HS-5 (cell line): ENCODE measurements at regions not wholly inside any gene's neighbourhood (a gene's known extent, or its start where the extent isn't known, plus 50 kb on each side); places are given as distances from the start of the nearest gene placed in this dataset.
A peak's percentile ranks its signal among the peaks of the same experiment; 100 is the strongest.
"Not testable (repeated sequence)": the region's sequence is repeated elsewhere in the genome, so short reads cannot be mapped to it uniquely, and the experiment has no call there.

Experiments used
- DNase-seq: peaks from one replicate; pipeline ENCODE4 v3.0.0-alpha.2; 2012; ENCODE audit warnings: low read depth

GRCh38 chr12:67042697-67043131 lies 226.4 kb upstream of the CAND1 start:
- DNase-seq, result peak; percentile 11

- DNase-seq, result no peak
Observed at GRCh38 chr12:67043771-67044170, 225.4 kb upstream of the CAND1 start.

- DNase-seq, result no peak
Observed at GRCh38 chr12:67045650-67046049, 223.5 kb upstream of the CAND1 start.

GRCh38 chr12:67046062-67046461 lies 223.1 kb upstream of the CAND1 start:
- no peak for DNase-seq

- no peak for DNase-seq
Observed at GRCh38 chr12:67047634-67048033, 221.5 kb upstream of the CAND1 start.

- DNase-seq, result no peak
Observed at GRCh38 chr12:67048371-67048770, 220.8 kb upstream of the CAND1 start.

- not testable (repeated sequence) for DNase-seq
Observed at GRCh38 chr12:67049199-67049598, 220.0 kb upstream of the CAND1 start.

- DNase-seq, result peak; percentile 66
Observed at GRCh38 chr12:67052981-67053380, 216.2 kb upstream of the CAND1 start.

GRCh38 chr12:67056329-67056728 lies 212.8 kb upstream of the CAND1 start:
- DNase-seq, result no peak

GRCh38 chr12:67057072-67057471 lies 212.1 kb upstream of the CAND1 start:
- DNase-seq, result no peak

GRCh38 chr12:67062193-67062592 lies 207.0 kb upstream of the CAND1 start:
- DNase-seq, result no peak

GRCh38 chr12:67067453-67068203 lies 201.5 kb upstream of the CAND1 start:
- DNase-seq, result no peak

GRCh38 chr12:67068204-67068731 lies 200.9 kb upstream of the CAND1 start:
- no peak for DNase-seq

- no peak for DNase-seq
Observed at GRCh38 chr12:67068761-67069450, 200.3 kb upstream of the CAND1 start.

- DNase-seq, result no peak
Observed at GRCh38 chr12:67069451-67070306, 199.5 kb upstream of the CAND1 start.

GRCh38 chr12:67070307-67070600 lies 198.9 kb upstream of the CAND1 start:
- no peak for DNase-seq

GRCh38 chr12:67070604-67071003 lies 198.6 kb upstream of the CAND1 start:
- DNase-seq, result no peak

- not testable (repeated sequence) for DNase-seq
Observed at GRCh38 chr12:67072281-67072680, 196.9 kb upstream of the CAND1 start.

GRCh38 chr12:67073336-67073735 lies 195.8 kb upstream of the CAND1 start:
- no peak for DNase-seq

- no peak for DNase-seq
Observed at GRCh38 chr12:67074072-67074471, 195.1 kb upstream of the CAND1 start.

GRCh38 chr12:67077617-67078016 lies 191.5 kb upstream of the CAND1 start:
- no peak for DNase-seq

- DNase-seq, result no peak
Observed at GRCh38 chr12:67078957-67079356, 190.2 kb upstream of the CAND1 start.

- no peak for DNase-seq
Observed at GRCh38 chr12:67080637-67081036, 188.5 kb upstream of the CAND1 start.
